ENCODE measurements at regions not wholly inside any gene's neighbourhood (a gene's known extent, or its start where the extent isn't known, plus 50 kb on each side); places are given as distances from the start of the nearest gene placed in this dataset.

- TF ChIP-seq CTCF (IDR thresholded peaks at IDR 0.05; ENCODE audit: low read depth, low read length) (no peak), POLR2A (IDR thresholded peaks at IDR 0.05; ENCODE audit: extremely low read depth, insufficient read length) (no peak), MAX (IDR thresholded peaks at IDR 0.05; ENCODE audit: low read depth, low read length) (no peak)
These were observed 1212.9 kb downstream of the BCL11B start for GRCh38 chr14:98059106-98059505.

All from NB4 (cell line).